ENCODE measurements at regions not wholly inside any gene's neighbourhood (a gene's known extent, or its start where the extent isn't known, plus 50 kb on each side); places are given as distances from the start of the nearest gene placed in this dataset.

GRCh38 chr5:83889971-83890745, 169.5 kb upstream of the HAPLN1 start:
- WGBS, 2 donors, result 68 to 72% methylated on average over 6 of the region's 6 CpGs
- DNase-seq, result no peak
- Histone ChIP-seq H3K4me3 (replicated peaks in 1 of 3) (no peak overlapping the region), H3K4me1 (no peaks in the 10 kb centered on the region), H3K36me3 (no peaks in the 10 kb centered on the region), H3K9me3 (no peaks in the 10 kb centered on the region), H3K27ac (no peak overlapping the region), H3K27me3 (no peaks in the 10 kb centered on the region)
- no peak for TF ChIP-seq POLR2A (IDR thresholded peaks at IDR 0.05)
- TF ChIP-seq CTCF (IDR thresholded peaks at IDR 0.05), result no peak
- intact Hi-C loops (cut with DNase I), result no loop called here

DNA sequence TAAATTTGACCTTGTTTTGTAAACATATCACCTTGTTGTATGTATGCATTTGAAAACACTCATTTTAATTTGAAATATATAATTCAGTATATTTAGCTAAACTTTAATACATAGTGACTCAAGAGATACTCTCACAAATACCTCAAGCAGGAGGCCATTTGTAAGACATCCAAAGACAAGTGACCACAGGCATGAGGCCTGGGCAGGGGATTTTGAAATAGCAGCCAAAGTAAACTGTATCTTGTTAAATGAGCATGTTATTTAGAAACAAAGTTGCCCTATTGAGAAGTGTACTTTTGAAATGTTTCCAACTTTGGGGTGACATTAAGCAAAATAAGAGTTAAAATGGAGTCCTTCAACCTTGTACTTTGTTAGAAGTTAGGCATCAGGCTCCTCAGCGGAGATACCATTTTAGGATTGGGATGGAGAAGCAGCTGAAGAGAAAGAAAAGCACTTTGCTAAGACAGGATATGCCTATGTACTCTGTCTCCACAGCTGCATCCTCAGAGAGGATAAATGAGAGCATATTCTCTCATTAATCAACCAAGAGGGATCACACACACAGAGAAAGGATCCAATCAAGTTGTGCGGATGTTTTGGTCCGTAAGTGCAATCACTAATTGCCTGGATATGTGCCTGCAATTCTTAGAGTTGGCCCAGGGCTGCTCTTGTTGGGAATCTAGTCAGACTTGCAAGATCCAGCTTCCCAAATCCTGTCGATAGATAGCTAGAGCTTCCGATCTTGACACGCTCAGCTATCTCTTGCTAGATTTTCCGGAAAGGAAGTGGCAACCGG, 157.5 kb upstream of the HAPLN1 start:
- Histone ChIP-seq H3K27ac (no peak overlapping the region), H3K9me3 (no peaks in the 10 kb centered on the region), H3K36me3 (no peaks in the 10 kb centered on the region), H3K4me1 (no peaks in the 10 kb centered on the region), H3K27me3 (no peaks in the 10 kb centered on the region), H3K4me3 (replicated peaks in 1 of 3) (no peak overlapping the region)
- TF ChIP-seq POLR2A (IDR thresholded peaks at IDR 0.05) (no peak), CTCF (IDR thresholded peaks at IDR 0.05) (no peak)
- DNase-seq, result no peak
- WGBS, 2 donors, result 72 to 81% methylated on average over 8 of the region's 8 CpGs
- intact Hi-C loops (cut with DNase I), result no loop called here

DNA sequence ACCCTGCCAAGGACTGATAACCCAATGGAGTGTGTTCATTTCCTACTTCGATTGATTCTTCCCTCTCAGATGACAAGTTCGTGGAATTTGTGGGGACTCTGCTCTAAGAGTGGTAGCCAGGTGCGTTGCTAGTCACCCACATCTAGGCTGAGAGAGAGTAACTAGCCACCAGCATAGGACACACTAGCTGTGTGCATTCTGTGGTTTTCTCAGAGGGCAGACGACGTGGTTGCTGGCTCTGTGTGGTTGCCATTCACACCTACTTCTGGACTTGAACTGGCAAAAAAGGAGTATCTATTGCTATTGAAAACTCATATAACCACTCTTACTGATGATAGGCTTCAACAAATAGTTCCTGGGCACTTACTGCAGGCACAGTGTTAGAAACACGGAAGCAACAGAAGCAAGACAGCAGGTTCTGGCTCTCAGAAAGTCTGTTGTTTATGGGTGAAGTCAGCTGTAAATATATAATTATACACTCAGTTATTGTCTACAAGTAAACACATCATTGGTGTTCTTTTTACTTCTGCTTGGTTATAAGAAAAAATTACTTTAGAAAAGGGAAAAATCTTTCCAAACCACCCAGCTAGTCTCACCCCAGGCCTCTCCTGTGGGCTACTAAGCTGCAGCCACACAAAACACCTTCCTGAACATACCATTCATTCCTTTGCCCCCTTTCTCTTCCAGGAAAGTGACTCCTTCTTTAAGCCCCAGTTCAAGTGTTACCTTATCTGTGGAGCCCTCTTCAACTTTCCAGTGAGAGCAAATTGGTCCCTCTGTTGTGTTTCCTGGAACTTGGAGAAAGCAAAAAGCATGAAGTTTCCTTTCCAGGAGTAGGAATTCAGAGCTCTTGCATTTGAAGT, 151.1 kb upstream of the HAPLN1 start:
- DNase-seq, result no peak
- H3K36me3 ChIP-seq, result no peaks in the 10 kb centered on the region
- no peak overlapping the region for H3K4me3 ChIP-seq (replicated peaks in 1 of 3)
- H3K27me3 ChIP-seq, result no peaks in the 10 kb centered on the region
- H3K27ac ChIP-seq, result no peak overlapping the region
- intact Hi-C loops (cut with DNase I), result no loop called here
- H3K9me3 ChIP-seq, result no peaks in the 10 kb centered on the region
- no peak for TF ChIP-seq POLR2A (IDR thresholded peaks at IDR 0.05)
- TF ChIP-seq CTCF (IDR thresholded peaks at IDR 0.05), result no peak
- H3K4me1 ChIP-seq, result no peaks in the 10 kb centered on the region
- 84 to 86% methylated on average over 6 of the region's 6 CpGs for WGBS, 2 donors

DNA sequence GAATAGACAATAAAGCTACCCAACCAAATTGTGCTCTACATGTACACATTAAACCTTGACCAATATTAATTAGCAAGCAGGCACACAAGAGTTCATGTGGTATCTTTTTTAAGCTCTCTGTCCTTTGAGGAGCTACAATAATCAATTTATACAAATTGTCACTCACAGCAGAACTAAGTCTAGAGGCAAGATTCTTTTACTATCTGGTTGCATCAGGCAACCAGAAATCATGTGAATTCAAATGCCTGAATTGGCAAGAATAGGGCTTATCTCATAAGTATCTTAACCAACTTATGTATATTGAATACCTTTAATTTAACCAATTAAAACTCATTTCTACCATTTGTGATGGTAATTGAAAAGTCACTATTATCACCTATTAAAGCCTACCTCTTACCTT, 145.5 kb upstream of the HAPLN1 start:
- intact Hi-C loops (cut with DNase I), result no loop called here
- Histone ChIP-seq H3K36me3 (no peaks in the 10 kb centered on the region), H3K9me3 (no peaks in the 10 kb centered on the region), H3K27me3 (no peaks in the 10 kb centered on the region), H3K4me3 (replicated peaks in 1 of 3) (no peak overlapping the region), H3K27ac (no peak overlapping the region), H3K4me1 (no peaks in the 10 kb centered on the region)
- no peak for DNase-seq
- TF ChIP-seq POLR2A (IDR thresholded peaks at IDR 0.05) (no peak), CTCF (IDR thresholded peaks at IDR 0.05) (no peak)

Data from thyroid gland (tissue), 4 donors.